Upper lobe of right lung (tissue), 1 donor: ENCODE measurements at regions not wholly inside any gene's neighbourhood (a gene's known extent, or its start where the extent isn't known, plus 50 kb on each side); places are given as distances from the start of the nearest gene placed in this dataset.

Experiments used
- ATAC-seq: fragments of 200-7000 bp; cut with Tn5 transposase; one replicate; pipeline ENCODE4 v1.9.1; 2020; ENCODE audit warnings: mild to moderate bottlenecking, moderate library complexity
- DNase-seq: peaks from one replicate; pipeline ENCODE4 v3.0.0-alpha.2; 2020
- H3K27ac ChIP-seq: fragments of 200-600 bp; one replicate; pipeline ENCODE4 v1.8.0; 2022
- H3K27me3 ChIP-seq: fragments of 200-600 bp; one replicate; pipeline ENCODE4 v1.8.0; 2022; ENCODE audit warnings: mild to moderate bottlenecking
- H3K36me3 ChIP-seq: fragments of 200-600 bp; one replicate; pipeline ENCODE4 v1.8.0; 2022
- H3K4me1 ChIP-seq: fragments of 200-600 bp; one replicate; pipeline ENCODE4 v1.8.0; 2022
- H3K4me3 ChIP-seq: fragments of 200-600 bp; one replicate; pipeline ENCODE4 v1.8.0; 2022; ENCODE audit warnings: mild to moderate bottlenecking
- H3K9me3 ChIP-seq: fragments of 200-600 bp; one replicate; pipeline ENCODE4 v1.8.0; 2022
- CTCF ChIP-seq: fragments of 200-600 bp; IDR thresholded peaks from one replicate; pipeline ENCODE4 v1.8.0; 2022; ENCODE audit warnings: antibody characterized with exemption
- intact Hi-C: fragments of 100-400 bp; cut with DNase I; formaldehyde crosslinking; loops from one replicate; pipeline ENCODE4 v1.11.0; 2022
- donor health status: DM: no; HTN: yes; CAD: no; lungs with severe emphysema.

GRCh38 chrX:5575407-5575806, 653.3 kb downstream of the NLGN4X start:
- ATAC-seq = no peak
- H3K4me1 ChIP-seq = no peaks in the 10 kb centered on the region
- no peaks in the 10 kb centered on the region for H3K9me3 ChIP-seq
- H3K4me3 ChIP-seq = no peak overlapping the region
- intact Hi-C loops = no loop called here
- H3K27me3 ChIP-seq = no peaks in the 10 kb centered on the region
- H3K27ac ChIP-seq = no peak overlapping the region
- no peaks in the 10 kb centered on the region for H3K36me3 ChIP-seq
- TF ChIP-seq CTCF = no peak
- no peak for DNase-seq

- Histone ChIP-seq H3K36me3 (no peaks in the 10 kb centered on the region), H3K27me3 (no peaks in the 10 kb centered on the region), H3K4me1 (no peaks in the 10 kb centered on the region), H3K9me3 (no peaks in the 10 kb centered on the region), H3K27ac (no peak overlapping the region), H3K4me3 (no peak overlapping the region)
- intact Hi-C loops = no loop called here
- ATAC-seq (no peak), DNase-seq (no peak)
- no peak for TF ChIP-seq CTCF
Observed at GRCh38 chrX:5568934-5569333, 659.7 kb downstream of the NLGN4X start.

GRCh38 chrX:5559386-5559785, 669.3 kb downstream of the NLGN4X start:
- Histone ChIP-seq H3K27me3 (no peaks in the 10 kb centered on the region), H3K4me3 (no peak overlapping the region), H3K9me3 (no peaks in the 10 kb centered on the region), H3K4me1 (no peaks in the 10 kb centered on the region), H3K27ac (no peak overlapping the region), H3K36me3 (no peaks in the 10 kb centered on the region)
- DNase-seq (no peak), ATAC-seq (no peak)
- TF ChIP-seq CTCF = no peak
- intact Hi-C loops = no loop called here

- DNase-seq = no peak
- no peak overlapping the region for H3K4me3 ChIP-seq
- no peaks in the 10 kb centered on the region for H3K9me3 ChIP-seq
- no peak for TF ChIP-seq CTCF
- intact Hi-C loops = no loop called here
- H3K36me3 ChIP-seq = no peaks in the 10 kb centered on the region
- no peak overlapping the region for H3K27ac ChIP-seq
- H3K27me3 ChIP-seq = no peaks in the 10 kb centered on the region
- ATAC-seq = no peak
- H3K4me1 ChIP-seq = no peaks in the 10 kb centered on the region
Observed at GRCh38 chrX:5549512-5549911, 679.2 kb downstream of the NLGN4X start.

- TF ChIP-seq CTCF = no peak
- intact Hi-C loops = no loop called here
- DNase-seq (no peak), ATAC-seq (no peak)
- Histone ChIP-seq H3K27me3 (no peaks in the 10 kb centered on the region), H3K27ac (no peak overlapping the region), H3K4me3 (no peak overlapping the region), H3K4me1 (no peaks in the 10 kb centered on the region), H3K9me3 (no peaks in the 10 kb centered on the region), H3K36me3 (no peaks in the 10 kb centered on the region)
Observed at GRCh38 chrX:5537098-5537497, 691.6 kb downstream of the NLGN4X start.

- Histone ChIP-seq H3K4me3 (no peak overlapping the region), H3K9me3 (no peaks in the 10 kb centered on the region), H3K36me3 (no peaks in the 10 kb centered on the region), H3K4me1 (no peaks in the 10 kb centered on the region), H3K27ac (no peak overlapping the region), H3K27me3 (no peaks in the 10 kb centered on the region)
- ATAC-seq (no peak), DNase-seq (no peak)
- intact Hi-C loops = no loop called here
- no peak for TF ChIP-seq CTCF
Observed at GRCh38 chrX:5536261-5536660, 692.4 kb downstream of the NLGN4X start.
